ENCODE measurements at regions not wholly inside any gene's neighbourhood (a gene's known extent, or its start where the extent isn't known, plus 50 kb on each side); places are given as distances from the start of the nearest gene placed in this dataset.

DNA sequence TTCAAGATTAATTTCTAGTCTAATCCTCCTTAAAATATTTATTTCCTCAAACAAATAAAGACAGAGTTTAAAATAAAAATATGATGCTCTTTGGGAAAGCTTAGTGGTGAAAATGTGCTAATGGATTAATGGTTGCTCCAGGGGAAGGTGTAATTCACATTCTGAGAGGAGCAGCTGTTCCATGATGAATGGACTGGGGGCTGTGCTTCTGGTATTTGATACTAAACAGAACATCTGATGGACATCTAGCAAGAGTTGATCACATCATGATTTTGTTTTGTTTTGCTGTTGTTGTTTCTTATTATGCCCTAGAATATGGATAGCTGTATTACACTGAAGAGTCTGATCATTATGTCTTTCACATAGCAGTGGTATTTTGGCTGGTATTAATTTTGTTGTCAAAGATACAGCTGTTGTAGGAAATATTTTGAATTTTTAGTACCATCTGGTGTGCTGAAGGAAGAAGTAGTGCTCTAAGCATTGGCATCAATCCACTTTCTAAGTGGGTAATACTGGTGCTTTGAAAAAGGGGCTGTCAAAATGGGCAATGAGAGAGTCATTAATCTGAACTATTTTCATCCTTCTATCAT lies 296.4 kb downstream of the ADAMTS20 start:
- intact Hi-C loops (cut with DNase I), result no loop called here
- DNase-seq, result no peak

DNA sequence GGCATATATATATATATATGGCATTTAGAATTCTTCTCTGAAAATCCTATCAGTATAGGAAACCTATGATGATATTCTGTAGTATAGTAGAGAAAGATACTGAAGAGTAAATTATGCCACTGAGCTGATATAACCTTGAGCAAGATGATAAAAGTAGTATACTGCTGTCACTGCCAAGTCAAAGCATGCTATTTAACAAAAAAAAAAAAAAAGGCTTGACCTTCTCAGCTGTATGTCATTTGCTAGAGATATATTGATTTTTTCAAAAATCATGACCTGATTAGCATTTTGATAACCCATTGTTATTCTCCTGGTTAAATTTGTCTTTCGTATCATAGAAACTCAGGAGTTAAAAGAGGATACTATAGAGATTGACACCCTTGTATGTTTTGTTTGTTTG lies 299.4 kb downstream of the ADAMTS20 start:
- DNase-seq, result no peak
- intact Hi-C loops (cut with DNase I), result no loop called here

DNA sequence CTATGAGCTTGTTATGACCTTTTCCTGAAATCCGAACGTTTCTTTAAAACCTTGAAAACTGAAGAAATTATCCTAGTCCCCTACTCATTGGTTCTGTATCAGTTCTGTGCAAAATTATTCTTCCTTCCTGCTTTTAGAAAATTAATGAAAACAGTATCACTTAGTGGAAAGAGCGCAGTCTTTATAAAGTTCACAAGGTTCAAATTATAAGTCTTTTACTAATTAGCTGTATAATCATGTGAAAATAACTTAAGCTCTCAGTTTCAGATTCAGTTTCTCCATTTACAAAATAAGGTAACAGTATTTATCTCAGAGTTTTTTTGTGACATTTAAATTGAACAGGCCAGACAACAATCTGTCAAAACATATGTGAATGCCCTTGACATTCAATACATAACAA lies 306.1 kb downstream of the ADAMTS20 start:
- DNase-seq, result no peak
- intact Hi-C loops (cut with DNase I), result no loop called here

DNA sequence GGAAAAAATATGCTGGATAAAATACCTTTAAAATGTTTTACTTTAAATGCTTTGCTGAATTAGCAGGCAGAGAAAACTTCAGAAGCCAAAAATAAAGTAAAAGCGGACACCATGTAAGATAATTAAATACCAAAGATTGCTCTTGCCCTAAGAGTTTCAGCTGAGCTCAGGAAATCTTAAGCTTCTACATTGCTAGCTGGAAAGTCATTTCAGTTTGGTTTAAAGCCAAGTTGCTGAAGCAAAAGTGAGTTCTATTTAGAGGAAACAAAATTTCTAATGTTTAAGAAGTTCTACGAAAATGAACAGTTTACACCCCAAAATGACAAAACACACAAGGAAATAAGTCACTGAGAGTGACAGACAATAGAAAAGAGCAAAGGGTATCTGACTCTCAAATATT lies 310.0 kb downstream of the ADAMTS20 start:
- intact Hi-C loops (cut with DNase I), result no loop called here
- no peak for DNase-seq

DNA sequence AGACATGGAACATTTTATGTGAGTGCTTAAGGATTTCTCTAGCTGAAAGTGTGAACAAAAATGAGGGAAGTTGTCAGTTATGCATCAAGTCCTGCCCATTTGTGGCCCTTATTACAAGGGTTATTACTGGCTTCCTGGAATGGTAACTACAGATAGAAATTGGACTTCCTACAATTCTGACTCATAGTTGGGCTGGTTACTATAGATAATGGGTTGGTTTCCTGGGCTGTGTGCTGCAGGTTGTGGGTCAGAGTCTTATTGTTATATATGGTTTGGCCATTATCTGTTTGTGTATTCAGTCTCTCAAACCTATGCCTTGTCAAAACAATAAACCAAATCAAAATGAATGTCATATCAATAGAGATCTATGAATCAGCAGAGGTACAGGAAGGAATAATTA lies 313.7 kb downstream of the ADAMTS20 start:
- intact Hi-C loops (cut with DNase I), result no loop called here
- DNase-seq, result no peak

DNA sequence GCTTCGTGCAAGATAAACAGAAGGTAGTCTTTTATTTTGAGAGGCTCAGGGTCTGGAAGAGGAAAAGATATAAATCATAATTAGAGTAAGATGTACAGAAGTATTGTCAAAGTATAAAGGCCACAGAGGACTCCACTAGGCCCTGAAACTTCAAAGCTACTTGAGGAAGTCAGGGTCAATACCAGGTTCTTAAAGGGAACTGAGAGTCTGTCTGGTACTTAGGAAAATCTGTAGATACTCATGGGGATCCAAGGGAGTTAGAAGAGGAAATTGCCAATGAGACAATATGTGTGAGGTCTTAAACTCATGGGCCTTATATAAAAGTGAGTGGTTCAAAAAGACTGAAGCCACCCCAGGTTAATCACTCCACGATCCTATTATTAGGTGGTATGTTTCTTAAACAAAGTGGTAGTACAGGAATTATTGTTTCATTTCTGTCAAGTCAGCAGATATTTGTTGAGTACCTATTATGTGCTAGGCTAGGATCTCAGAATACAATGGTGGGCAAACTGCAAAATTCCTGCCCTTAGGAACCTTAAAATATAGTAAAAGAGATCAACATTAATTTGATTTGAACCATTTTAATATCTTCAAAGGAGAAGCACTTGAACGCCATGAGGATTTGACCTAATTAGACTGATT lies 314.6 kb downstream of the ADAMTS20 start:
- intact Hi-C loops (cut with DNase I), result no loop called here
- no peak for DNase-seq

DNA sequence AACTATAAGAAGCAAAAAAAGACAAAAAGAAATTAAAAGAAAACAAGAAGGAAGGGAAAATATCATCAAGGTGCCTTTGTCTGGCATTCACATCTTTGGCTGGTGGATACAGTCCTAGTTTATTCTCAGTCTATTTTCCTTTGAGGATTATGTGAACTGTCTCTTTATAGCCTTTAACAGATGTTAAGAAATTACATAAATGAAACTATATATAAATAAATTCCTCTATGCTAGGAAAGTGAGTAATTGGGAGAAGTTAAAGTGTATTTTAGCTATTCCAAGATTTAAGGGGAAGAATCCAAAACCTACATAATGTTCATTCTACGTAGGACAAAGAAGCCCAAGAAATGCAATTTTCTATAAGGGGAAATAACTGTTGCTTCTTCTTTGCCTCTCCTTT lies 316.3 kb downstream of the ADAMTS20 start:
- DNase-seq, result no peak
- intact Hi-C loops (cut with DNase I), result no loop called here

DNA sequence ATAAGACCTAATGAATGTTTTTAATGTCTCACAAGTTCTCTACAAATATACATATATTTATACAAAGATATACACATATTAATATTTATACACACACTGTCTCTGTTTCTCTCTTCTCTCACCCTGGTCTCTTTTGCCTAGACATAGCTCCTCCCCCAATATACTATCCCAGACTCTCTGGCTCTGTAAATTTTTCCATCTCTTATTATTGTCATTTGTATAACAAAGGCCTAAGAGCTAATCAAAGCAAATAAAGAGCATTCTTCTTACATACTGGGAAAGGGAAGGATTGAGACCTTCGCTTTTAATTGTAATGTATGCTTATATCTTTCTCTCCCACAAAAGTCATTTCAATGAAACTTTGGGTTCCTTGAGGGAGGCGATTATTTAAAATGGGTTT lies 318.1 kb downstream of the ADAMTS20 start:
- intact Hi-C loops (cut with DNase I), result no loop called here

DNA sequence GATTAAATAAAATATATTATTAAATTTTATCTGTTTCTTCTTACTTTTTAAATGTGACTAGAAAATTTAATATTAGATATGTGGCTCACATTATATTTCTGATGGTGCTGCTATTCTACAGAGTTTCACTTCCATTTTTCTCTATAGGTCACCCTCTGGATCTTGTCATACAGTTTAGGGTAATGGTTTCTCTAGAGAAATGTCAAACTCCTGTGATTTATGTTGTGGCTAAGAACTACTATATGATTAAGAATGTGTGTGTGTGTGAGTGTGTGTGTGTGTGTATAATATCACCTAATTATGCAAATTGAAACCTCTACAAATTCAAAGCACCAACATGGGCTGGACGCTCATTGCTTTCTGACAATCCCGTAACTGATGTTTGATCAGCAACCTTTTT lies 325.9 kb downstream of the ADAMTS20 start:
- intact Hi-C loops (cut with DNase I), result loop anchor here (10.0 kb wide), 1 partner anchor 271 kb away; no protein-coding TSS in a partner anchor
- DNase-seq, result no peak

More for the DNA sequence above, 318.1 kb downstream of the ADAMTS20 start:
- DNase-seq, result no peak

DNA sequence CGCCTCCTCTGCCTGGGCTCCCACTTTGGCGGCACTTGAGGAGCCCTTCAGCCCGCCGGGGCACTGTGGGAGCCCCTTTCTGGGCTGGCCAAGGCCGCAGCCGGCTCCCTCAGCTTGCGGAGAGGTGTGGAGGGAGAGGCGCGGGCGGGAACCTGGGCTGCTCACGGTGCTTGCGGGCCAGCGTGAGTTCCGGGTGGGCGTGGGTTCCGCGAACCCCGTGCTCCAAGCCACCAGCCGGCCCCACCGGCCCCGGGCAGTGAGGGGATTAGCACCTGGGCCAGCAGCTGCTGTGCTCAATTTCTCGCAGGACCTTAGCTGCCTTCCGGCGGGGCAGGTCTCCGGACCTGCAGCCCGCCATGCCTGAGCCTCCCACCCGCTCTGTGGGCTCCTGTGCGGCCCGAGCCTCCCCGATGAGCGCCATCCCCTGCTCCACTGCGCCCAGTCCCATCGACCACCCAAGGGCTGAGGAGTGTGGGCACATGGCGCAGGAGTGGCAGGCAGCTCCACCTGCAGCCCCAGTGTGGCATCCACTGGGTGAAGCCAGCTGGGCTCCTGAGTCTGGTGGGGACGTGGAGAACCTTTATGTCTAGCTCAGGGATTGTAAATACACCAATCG lies 327.7 kb downstream of the ADAMTS20 start:
- DNase-seq, result peak in 4 of 10 donors; percentile 23 to 75 (median 60)
- intact Hi-C loops (cut with DNase I), result loop anchor here (10.0 kb wide), 1 partner anchor 269 kb away; no protein-coding TSS in a partner anchor

DNA sequence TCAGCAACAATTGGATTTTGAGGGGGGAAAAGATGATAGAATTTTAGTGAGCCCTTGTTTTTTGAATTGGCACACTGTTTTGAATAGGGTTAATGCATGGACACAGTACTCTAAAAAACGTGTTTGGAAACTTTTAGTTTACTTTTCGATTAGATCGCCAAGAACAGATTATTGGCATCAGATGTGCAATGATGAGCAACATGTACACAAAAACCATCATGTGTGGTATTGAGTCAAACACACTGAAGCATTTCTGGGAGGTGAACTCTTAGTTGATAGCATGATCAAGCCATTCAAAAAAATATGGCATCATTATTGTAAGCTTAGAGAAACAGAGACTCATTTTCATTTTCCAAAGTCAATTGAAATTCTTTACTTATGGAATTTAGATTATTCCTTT lies 329.2 kb downstream of the ADAMTS20 start:
- no peak for DNase-seq
- intact Hi-C loops (cut with DNase I), result loop anchor here (10.0 kb wide), 1 partner anchor 268 kb away; no protein-coding TSS in a partner anchor

DNA sequence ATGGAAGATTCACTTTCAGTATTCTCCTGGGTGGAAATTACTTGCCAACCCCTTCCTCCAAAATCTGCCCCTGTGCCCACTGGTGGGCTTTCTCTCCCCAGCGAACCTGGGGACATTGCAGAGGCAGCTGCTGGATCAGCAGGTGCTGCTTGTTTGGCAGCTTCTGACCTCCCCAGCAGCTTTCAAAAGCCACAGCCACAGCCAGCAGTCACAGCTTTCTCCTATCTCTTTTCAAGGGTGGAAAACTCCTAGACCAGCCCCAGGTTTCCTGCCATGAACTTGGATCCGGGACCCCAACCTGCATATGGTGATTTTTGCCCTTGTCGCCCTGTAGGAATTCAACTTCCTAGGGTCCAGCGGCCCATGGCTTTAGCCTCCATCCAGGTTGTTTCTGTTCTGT lies 330.8 kb downstream of the ADAMTS20 start:
- intact Hi-C loops (cut with DNase I), result loop anchor here (10.0 kb wide), 1 partner anchor 266 kb away; no protein-coding TSS in a partner anchor

DNA sequence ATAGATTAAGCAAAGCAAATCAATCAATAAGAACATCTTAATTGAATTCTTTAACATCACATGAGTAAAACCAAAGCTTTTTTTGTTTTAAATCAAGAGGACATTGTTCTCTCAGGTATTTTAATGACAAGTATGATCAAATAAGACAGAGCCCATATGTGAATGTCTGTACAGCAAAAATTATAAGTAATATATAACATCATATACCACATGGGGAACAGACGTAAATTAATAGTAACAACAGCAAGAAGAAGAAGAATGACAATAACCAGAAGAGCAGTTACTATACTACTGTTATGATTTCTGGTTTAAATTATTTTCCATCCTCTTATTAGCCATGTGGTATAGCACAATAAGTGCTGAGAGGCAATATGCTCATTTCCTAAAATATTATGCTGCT lies 335.5 kb downstream of the ADAMTS20 start:
- intact Hi-C loops (cut with DNase I), result no loop called here

More for the DNA sequence above, 330.8 kb downstream of the ADAMTS20 start:
- peak in 1 of 10 donors; percentile 31 for DNase-seq

DNA sequence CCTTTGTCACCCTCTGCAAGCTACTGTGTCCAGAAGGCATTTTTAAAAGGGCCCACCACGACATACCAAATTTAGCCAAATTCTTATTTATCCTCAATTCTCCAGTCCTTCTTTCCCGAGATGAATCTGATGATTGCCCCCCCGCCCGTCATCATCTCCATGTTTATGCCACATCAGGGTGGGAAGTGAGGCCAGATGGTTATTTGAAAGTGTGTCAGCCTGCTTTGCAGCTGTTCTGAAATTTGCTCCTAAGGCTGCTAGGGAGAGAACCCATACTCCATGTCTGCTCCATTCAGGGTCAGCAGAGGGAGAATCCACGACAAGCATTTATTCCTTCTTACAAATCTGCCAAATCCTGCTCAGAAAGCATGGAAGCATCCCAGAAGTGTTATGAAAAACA lies 337.8 kb downstream of the ADAMTS20 start:
- DNase-seq, result peak in 1 of 10 donors; percentile 49
- intact Hi-C loops (cut with DNase I), result no loop called here

More for the DNA sequence above, 335.5 kb downstream of the ADAMTS20 start:
- no peak for DNase-seq

DNA sequence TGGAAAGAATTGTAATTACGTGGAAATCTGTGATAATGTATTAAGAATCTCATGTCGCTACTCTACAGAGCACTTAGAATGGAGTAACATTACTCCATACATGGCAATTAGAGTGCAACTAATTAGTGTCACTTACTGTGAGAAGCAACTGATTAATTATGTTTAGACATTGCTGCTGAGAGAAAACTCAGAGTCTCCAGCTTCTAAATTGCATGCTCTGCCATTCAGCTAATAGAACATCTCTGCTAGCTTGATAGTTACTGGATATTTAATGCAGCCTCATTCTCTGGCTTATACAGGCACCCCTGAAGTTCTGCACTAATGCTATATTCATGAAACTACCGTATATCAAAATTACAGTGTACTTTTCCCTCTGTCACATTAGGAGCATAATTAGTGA lies 338.4 kb downstream of the ADAMTS20 start:
- intact Hi-C loops (cut with DNase I), result no loop called here
- DNase-seq, result no peak

DNA sequence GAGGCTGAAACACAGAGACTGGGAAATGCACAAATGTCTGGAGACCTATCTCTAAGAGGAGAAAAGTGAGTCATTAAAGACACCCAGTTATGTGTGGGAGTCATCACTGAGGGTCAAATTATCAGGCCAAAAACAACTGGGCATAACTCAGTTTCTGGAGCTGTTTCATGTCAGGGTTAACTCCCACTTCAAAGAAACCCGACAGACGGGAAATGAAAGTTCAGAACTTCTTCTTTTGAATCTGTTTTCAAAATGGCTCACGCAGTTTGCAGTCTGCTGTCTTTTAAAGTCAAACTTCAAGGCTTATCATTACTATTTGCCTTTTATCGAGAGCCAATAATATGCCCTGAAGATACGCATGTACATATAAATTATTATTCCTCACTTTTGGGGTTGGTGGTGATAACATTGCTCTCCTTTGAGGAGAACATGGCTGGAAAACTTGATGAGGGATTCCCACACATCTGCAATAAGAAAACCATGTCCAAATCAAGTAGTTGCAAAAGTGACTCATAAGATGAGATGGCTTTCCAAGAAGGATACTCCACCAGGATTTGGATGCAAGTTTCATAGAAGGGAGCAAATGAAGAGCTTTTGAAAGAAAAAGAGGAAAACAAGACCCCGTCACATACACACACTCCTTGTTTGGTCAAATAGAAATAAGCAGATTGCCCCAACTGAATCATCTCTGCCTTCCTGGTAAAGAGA lies 341.4 kb downstream of the ADAMTS20 start:
- no peak for DNase-seq
- intact Hi-C loops (cut with DNase I), result no loop called here

DNA sequence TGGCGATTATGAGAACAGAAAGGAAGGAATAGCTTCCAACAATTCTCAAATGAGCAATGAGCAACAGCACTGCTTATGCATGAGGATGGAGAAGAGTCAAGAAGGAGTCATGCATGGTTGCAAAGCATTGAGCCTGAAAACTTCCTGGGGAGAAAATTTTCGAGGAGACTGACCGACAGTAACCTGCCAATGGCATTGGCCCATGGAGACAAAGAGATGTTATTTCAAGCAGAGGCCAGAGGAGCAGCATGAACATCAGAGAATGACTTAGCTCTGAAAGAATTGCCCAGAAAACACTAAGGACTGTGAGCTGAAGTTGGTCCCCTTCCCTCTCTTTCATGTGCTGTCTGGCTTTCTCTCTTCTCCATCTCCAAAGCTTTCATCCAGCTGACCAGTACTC lies 343.4 kb downstream of the ADAMTS20 start:
- intact Hi-C loops (cut with DNase I), result no loop called here
- DNase-seq, result no peak

DNA sequence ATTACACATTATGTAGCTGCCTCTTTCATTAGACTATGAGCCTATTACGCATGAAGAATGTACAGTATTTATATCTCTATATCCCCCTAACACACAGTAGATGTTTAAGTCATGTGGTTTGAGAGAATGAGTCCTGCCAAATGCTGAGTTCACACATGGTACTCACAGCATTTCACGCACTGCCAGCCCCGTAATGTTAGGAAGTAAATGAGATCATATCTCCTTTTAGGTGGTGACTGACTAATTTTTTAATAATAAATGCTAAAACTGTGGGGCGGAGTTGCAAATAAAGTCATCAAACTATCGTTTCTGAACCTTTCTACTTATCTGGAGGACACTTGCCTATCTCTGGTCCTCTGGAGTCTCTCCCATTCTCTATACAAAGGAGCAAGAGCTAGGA lies 343.8 kb downstream of the ADAMTS20 start:
- DNase-seq, result no peak
- intact Hi-C loops (cut with DNase I), result no loop called here

DNA sequence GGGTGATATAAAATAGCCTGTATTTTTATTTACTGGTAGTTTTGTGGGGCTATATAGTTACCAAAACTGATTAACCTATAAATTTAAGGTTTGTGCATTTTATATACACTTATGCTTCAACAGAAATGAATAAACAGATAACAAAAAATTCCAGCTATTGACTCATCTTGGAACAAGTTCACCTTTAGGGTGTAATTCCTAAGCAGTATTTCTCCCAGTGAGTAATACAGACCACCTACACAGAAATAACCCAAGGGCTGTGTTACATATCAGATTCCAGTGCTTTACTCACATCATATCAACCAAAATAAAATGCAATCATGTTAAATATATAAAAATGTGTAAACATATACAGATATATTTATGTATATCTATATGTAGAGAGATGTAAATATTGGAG lies 345.6 kb downstream of the ADAMTS20 start:
- intact Hi-C loops (cut with DNase I), result no loop called here
- DNase-seq, result no peak

DNA sequence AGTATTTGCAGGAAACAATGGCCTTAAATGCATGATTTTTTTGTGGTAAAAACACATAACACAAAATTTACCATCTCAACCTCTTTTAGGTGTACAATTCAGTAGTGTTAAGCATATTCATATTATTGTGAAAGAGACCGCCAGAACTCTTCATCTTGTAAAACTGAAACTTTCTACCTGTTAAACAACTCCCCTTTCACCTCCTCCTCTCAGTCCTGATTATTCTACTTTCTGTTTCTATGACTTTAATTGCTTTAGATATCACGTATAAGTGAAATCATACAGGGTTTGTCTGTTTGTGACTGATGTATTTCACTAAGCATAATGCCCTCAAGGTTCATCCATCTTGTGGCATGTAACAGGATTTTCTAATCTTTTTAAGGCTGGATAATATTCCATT lies 353.4 kb downstream of the ADAMTS20 start:
- intact Hi-C loops (cut with DNase I), result no loop called here
- no peak for DNase-seq

DNA sequence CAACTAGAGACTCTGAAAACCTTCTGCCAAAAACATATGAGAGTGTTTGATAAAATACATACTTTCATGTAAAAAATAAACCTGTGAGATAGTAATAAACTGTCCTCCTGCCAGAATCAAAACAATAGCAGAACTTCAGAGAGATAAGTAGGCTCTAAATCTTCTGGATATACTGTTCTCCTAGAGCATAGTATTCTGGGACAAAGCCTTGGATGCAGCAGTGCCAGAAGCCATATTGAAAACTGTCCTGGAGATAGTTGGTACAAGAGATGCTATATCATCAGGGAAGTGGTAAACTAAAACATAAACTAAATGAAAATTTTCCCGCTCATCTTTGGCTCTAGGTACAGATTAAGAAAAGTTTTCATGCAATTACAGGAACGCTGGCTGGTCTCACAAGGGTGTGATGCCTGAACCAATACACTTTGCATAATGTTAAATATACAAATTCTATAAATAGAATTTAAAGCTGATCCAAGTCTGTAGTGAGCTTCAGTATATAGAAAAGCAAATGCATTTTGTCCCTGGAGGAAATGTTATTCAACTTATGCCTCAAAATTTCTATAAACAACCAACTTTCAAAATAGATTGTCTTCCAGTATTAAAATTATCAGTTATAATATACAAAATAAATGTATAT lies 355.6 kb downstream of the ADAMTS20 start:
- intact Hi-C loops (cut with DNase I), result no loop called here

More for the DNA sequence above, 355.6 kb downstream of the ADAMTS20 start:
- no peak for DNase-seq

Data from posterior cingulate gyrus (tissue), 11 donors.